A549 (cell line): ENCODE measurements at regions not wholly inside any gene's neighbourhood (a gene's known extent, or its start where the extent isn't known, plus 50 kb on each side); places are given as distances from the start of the nearest gene placed in this dataset.
"Not testable (repeated sequence)": the region's sequence is repeated elsewhere in the genome, so short reads cannot be mapped to it uniquely, and the experiment has no call there.

Experiments used
- ATAC-seq, 2 experiments: fragments of 200-7000 bp in 1 of 2; fragments of >200 bp in 1 of 2; cut with Nextera tagmentation in 1 of 2; cut with Tn5 transposase in 1 of 2; 3 replicates each; pipeline versions ENCODE4 v1.8.0 to v1.9.1; 2018 to 2020; ENCODE audit warnings: mild to moderate bottlenecking in 1 of 2, moderate library complexity in 1 of 2
- CTCF ChIA-PET: fragments of 300-600 bp; sonication (Branson Sonifier 250); formaldehyde crosslinking; extraction: SDS; loops from one replicate; lab custom pipeline; 2021; ENCODE audit warnings: antibody characterized with exemption, inconsistent platforms; lab: Yijun Ruan, JAX
- POLR2A ChIA-PET: fragments of 350-600 bp; formaldehyde crosslinking; extraction: SDS; loops from one replicate; lab custom pipeline; 2021; ENCODE audit warnings: antibody characterized with exemption, inconsistent platforms; lab: Yijun Ruan, JAX
- DNase-seq, 2 experiments: peaks; one replicate each; pipeline versions ENCODE4 v3.0.0 to v3.0.0-alpha.2; 2011 to 2016; ENCODE audit warnings: low read depth in 1 of 2, low spot score in 1 of 2
- FAIRE-seq: peaks from 2 replicates; lab custom pipeline; 2011; peaks lifted over from hg19 to GRCh38; lab: Jason Lieb, UNC
- H3K27ac ChIP-seq, 2 experiments: fragments of >200 bp; sonication (Bioruptor Twin); formaldehyde crosslinking; 3 replicates each; pipeline ENCODE4 v1.5.1; 2016 to 2017
- H3K4me1 ChIP-seq: fragments of >200 bp; sonication (Bioruptor Twin); formaldehyde crosslinking; 3 replicates; pipeline ENCODE4 v1.6.1; 2016
- H3K4me2 ChIP-seq: fragments of >200 bp; sonication (Bioruptor Twin); formaldehyde crosslinking; 3 replicates; pipeline ENCODE4 v1.6.1; 2016
- H3K4me3 ChIP-seq: fragments of >200 bp; sonication (Bioruptor Twin); formaldehyde crosslinking; 3 replicates; pipeline ENCODE4 v1.5.1; 2016
- H3K9me3 ChIP-seq: fragments of >200 bp; sonication (Bioruptor Twin); formaldehyde crosslinking; 3 replicates; pipeline ENCODE4 v1.6.1; 2016
- CHD2 ChIP-seq: fragments of 150-350 bp; IDR thresholded peaks from 2 replicates; pipeline ENCODE4 v1.6.1; 2014; ENCODE audit warnings: low read length; ENCODE audit not compliant: partially characterized antibody
- EHMT2 ChIP-seq: fragments of 200-600 bp; sonication (generic); IDR thresholded peaks from 2 replicates; pipeline ENCODE4 v1.6.1; 2016; ENCODE audit warnings: antibody characterized with exemption, low read depth, mild to moderate bottlenecking, moderate library complexity
- EP300 ChIP-seq, 2 experiments: fragments of >200 bp; sonication (Bioruptor Twin); formaldehyde crosslinking; IDR thresholded peaks; 2 replicates in 1 of 2; 3 replicates in 1 of 2; pipeline ENCODE4 v1.6.1; 2016 to 2017
- HDAC2 ChIP-seq: fragments of 200-600 bp; sonication (generic); IDR thresholded peaks from 2 replicates; pipeline ENCODE4 v1.6.1; 2016
- HOXB13 ChIP-seq: fragments of 250-450 bp; sonication (Bioruptor Pico); IDR thresholded peaks from 2 replicates; pipeline ENCODE4 v1.5.0; 2020; ENCODE audit warnings: low read depth, mild to moderate bottlenecking, moderate library complexity
- HOXB5 ChIP-seq: fragments of 250-450 bp; sonication (Bioruptor Pico); IDR thresholded peaks from 2 replicates; pipeline ENCODE4 v1.5.0; 2020; ENCODE audit warnings: mild to moderate bottlenecking, moderate library complexity
- KDM5A ChIP-seq: fragments of 200-600 bp; sonication (generic); IDR thresholded peaks from 2 replicates; pipeline ENCODE4 v1.6.1; 2016; ENCODE audit warnings: antibody characterized with exemption, mild to moderate bottlenecking
- MAFK ChIP-seq: fragments of 450-650 bp; IDR thresholded peaks from 2 replicates; pipeline ENCODE4 v1.6.1; 2014; ENCODE audit not compliant: partially characterized antibody
- MAZ ChIP-seq: fragments of 150-350 bp; IDR thresholded peaks from 2 replicates; pipeline ENCODE4 v1.6.1; 2014; ENCODE audit warnings: antibody characterized with exemption, low read depth, low read length, borderline replicate concordance
- MYC ChIP-seq: IDR thresholded peaks from 2 replicates; pipeline ENCODE4 v1.6.1; 2012; ENCODE audit warnings: mild to moderate bottlenecking, inconsistent platforms, low read length, improper control_type of control experiment, borderline replicate concordance
- NPAS2 ChIP-seq: fragments of 250-450 bp; sonication (Bioruptor Pico); IDR thresholded peaks from 2 replicates; pipeline ENCODE4 v1.8.0; 2022; ENCODE audit warnings: mild to moderate bottlenecking, moderate library complexity, borderline replicate concordance
- PBX3 ChIP-seq: IDR thresholded peaks from 2 replicates; pipeline ENCODE4 v1.6.1; 2012
- POLR2A ChIP-seq: IDR thresholded peaks from 2 replicates; pipeline ENCODE4 v1.6.1; 2012; ENCODE audit warnings: mild to moderate bottlenecking, low read length
- SREBF2 ChIP-seq: fragments of 450-650 bp; IDR thresholded peaks from 2 replicates; pipeline ENCODE4 v1.6.1; 2014; ENCODE audit warnings: mild to moderate bottlenecking, moderate library complexity
- TFCP2L1 ChIP-seq: fragments of 250-450 bp; sonication (Bioruptor Pico); IDR thresholded peaks from 2 replicates; pipeline ENCODE4 v1.5.0; 2021; ENCODE audit warnings: mild to moderate bottlenecking
- ZNF302 ChIP-seq: fragments of 250-450 bp; sonication (Bioruptor Pico); IDR thresholded peaks from 2 replicates; pipeline ENCODE4 v1.9.0; 2021; ENCODE audit warnings: inconsistent platforms, mild to moderate bottlenecking, moderate library complexity
- WGBS: methylation state at CpG from one replicate; pipeline ENCODE4 v1.1.6; 2017; ENCODE audit errors: missing lambda C conversion rate; 5-methylcytosine and 5-hydroxymethylcytosine counted together
- TF ChIP-seq, protein P1 (sequence below): fragments of >200 bp; sonication (Bioruptor Twin); formaldehyde crosslinking; IDR thresholded peaks from 3 replicates; pipeline ENCODE4 v1.5.1; 2016
- TF ChIP-seq, protein P2 (sequence below): fragments of 250-450 bp; sonication (Bioruptor Pico); IDR thresholded peaks from 2 replicates; pipeline ENCODE4 v1.5.0; 2020; ENCODE audit warnings: low read depth, mild to moderate bottlenecking, moderate library complexity

- TF ChIP-seq KDM5A (no peak), EP300 (IDR thresholded peaks at IDR 0.05) (no peak), MAZ (no peak), EHMT2 (no peak), NPAS2 (CRISPR knock-in tag) (no peak)
- TF ChIP-seq, protein P1, sequence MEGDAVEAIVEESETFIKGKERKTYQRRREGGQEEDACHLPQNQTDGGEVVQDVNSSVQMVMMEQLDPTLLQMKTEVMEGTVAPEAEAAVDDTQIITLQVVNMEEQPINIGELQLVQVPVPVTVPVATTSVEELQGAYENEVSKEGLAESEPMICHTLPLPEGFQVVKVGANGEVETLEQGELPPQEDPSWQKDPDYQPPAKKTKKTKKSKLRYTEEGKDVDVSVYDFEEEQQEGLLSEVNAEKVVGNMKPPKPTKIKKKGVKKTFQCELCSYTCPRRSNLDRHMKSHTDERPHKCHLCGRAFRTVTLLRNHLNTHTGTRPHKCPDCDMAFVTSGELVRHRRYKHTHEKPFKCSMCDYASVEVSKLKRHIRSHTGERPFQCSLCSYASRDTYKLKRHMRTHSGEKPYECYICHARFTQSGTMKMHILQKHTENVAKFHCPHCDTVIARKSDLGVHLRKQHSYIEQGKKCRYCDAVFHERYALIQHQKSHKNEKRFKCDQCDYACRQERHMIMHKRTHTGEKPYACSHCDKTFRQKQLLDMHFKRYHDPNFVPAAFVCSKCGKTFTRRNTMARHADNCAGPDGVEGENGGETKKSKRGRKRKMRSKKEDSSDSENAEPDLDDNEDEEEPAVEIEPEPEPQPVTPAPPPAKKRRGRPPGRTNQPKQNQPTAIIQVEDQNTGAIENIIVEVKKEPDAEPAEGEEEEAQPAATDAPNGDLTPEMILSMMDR = no peak
- ChIA-PET CTCF (interaction anchor here (1.9 kb wide), 1 partner anchor 15 kb away, joined by 5 read pairs; no protein-coding TSS in a partner anchor), POLR2A (interaction anchor here (0.6 kb wide), 1 partner anchor 902 kb away, joined by 5 read pairs; no protein-coding TSS in a partner anchor)
- no peak overlapping the region for H3K27ac ChIP-seq
- no peak overlapping the region for H3K4me2 ChIP-seq
- ATAC-seq = no peak
- DNase-seq = no peak
- H3K4me1 ChIP-seq = no peaks in the 10 kb centered on the region
- no peak overlapping the region for H3K4me3 ChIP-seq
- FAIRE-seq = no peak
- no peaks in the 10 kb centered on the region; the same call in 2 of the 3 replicates for H3K9me3 ChIP-seq
- 63% methylated on average over 6 of the region's 6 CpGs for WGBS
Observed at GRCh38 chr4:169330095-169330494, 59.3 kb upstream of the SH3RF1 start.

GRCh38 chr4:169327951-169328350 lies 57.2 kb upstream of the SH3RF1 start:
- no peak for ATAC-seq
- Histone ChIP-seq H3K4me1 (no peaks in the 10 kb centered on the region), H3K4me3 (no peak overlapping the region), H3K9me3 (no peaks in the 10 kb centered on the region; the same call in 2 of the 3 replicates), H3K4me2 (no peak overlapping the region), H3K27ac (no peak overlapping the region)
- CTCF ChIA-PET = no interaction called here
- DNase-seq = no peak
- POLR2A ChIA-PET = no interaction called here
- 61% methylated on average over 3 of the region's 3 CpGs for WGBS
- FAIRE-seq = no peak
- TF ChIP-seq CHD2 = no peak
- TF ChIP-seq ZNF302 (CRISPR knock-in tag) = no peak
- no peak for TF ChIP-seq SREBF2
- no peak for TF ChIP-seq MAZ
- no peak for TF ChIP-seq POLR2A
- no peak for TF ChIP-seq HDAC2
- no peak for TF ChIP-seq PBX3
- TF ChIP-seq MYC = no peak
- TF ChIP-seq, protein P2, sequence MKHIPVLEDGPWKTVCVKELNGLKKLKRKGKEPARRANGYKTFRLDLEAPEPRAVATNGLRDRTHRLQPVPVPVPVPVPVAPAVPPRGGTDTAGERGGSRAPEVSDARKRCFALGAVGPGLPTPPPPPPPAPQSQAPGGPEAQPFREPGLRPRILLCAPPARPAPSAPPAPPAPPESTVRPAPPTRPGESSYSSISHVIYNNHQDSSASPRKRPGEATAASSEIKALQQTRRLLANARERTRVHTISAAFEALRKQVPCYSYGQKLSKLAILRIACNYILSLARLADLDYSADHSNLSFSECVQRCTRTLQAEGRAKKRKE (CRISPR knock-in tag) = no peak
- TF ChIP-seq HOXB13 = no peak
- no peak for TF ChIP-seq HOXB5 (CRISPR knock-in tag)
- TF ChIP-seq, protein P1 = no peak
- TF ChIP-seq TFCP2L1 (CRISPR knock-in tag) = no peak
- TF ChIP-seq MAFK = no peak

GRCh38 chr4:169323925-169324324 lies 53.2 kb upstream of the SH3RF1 start:
- CTCF ChIA-PET, DNase-seq, POLR2A ChIA-PET, H3K9me3 ChIP-seq, FAIRE-seq, H3K4me2 ChIP-seq, ATAC-seq, H3K4me3 ChIP-seq, H3K4me1 ChIP-seq, H3K27ac ChIP-seq: not testable (repeated sequence)
- 95% methylated on average over 1 of the region's 1 CpG for WGBS

DNA sequence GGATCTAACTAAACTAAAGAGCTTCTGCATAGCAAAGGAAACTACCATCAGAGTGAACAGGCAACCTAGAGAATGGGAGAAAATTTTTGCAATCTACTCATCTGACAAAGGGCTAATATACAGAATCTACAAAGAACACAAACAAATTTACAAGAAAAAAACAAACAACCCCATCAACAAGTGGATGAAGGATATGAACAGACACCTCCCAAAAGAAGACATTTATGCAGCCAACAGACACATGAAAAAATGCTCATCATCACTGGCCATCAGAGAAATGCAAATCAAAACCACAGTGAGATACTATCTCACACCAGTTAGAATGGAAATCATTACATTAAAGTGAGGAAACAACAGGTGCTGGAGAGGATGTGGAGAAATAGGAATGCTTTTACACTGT lies 52.1 kb upstream of the SH3RF1 start:
- POLR2A ChIA-PET, FAIRE-seq: not testable (repeated sequence)

More for the DNA sequence above, 52.1 kb upstream of the SH3RF1 start:
- ATAC-seq, DNase-seq, CTCF ChIA-PET, H3K4me1 ChIP-seq, H3K4me2 ChIP-seq, H3K27ac ChIP-seq, H3K4me3 ChIP-seq, H3K9me3 ChIP-seq: not testable (repeated sequence)
